Caco-2 (cell line): ENCODE measurements at regions not wholly inside any gene's neighbourhood (a gene's known extent, or its start where the extent isn't known, plus 50 kb on each side); places are given as distances from the start of the nearest gene placed in this dataset.

Source experiments
- BruUV-seq: library from RNA; stranded (reverse); fragments of 400-500 nt; replicated peaks from 2 replicates; lab custom pipeline; 2021; lab: Mats Ljungman, UMichigan
- CTCF ChIA-PET: fragments of 300-600 bp; sonication (Branson Sonifier 250); formaldehyde crosslinking; loops from one replicate; lab custom pipeline; 2022; ENCODE audit warnings: antibody characterized with exemption; lab: Charles Lee
- POLR2A ChIA-PET: fragments of 300-600 bp; sonication (Branson Sonifier 250); formaldehyde crosslinking; loops from one replicate; lab custom pipeline; 2022; ENCODE audit warnings: antibody characterized with exemption; lab: Charles Lee
- DNase-seq, 2 experiments: peaks; one replicate each; pipeline versions ENCODE4 v3.0.0 to v3.0.0-alpha.2; 2020 to 2022
- H3K27me3 ChIP-seq: replicated peaks from 2 replicates; pipeline ENCODE4 v1.6.0; 2011; ENCODE audit warnings: low read length; ENCODE audit not compliant: control insufficient read depth, insufficient read depth
- H3K36me3 ChIP-seq: 2 replicates; pipeline ENCODE4 v1.5.1; 2011; ENCODE audit warnings: low read length; ENCODE audit not compliant: control insufficient read depth, insufficient read depth
- H3K4me1 ChIP-seq: fragments of 250-450 bp; sonication (Bioruptor Pico); 2 replicates; pipeline ENCODE4 v1.5.1; 2020; ENCODE audit warnings: mild to moderate bottlenecking
- H3K4me3 ChIP-seq: 2 replicates; pipeline ENCODE4 v1.5.1; 2011; ENCODE audit warnings: low read depth, mild to moderate bottlenecking, control low read depth, low read length
- H3K9me3 ChIP-seq: fragments of 250-450 bp; sonication (Bioruptor Pico); 2 replicates; pipeline ENCODE4 v1.5.1; 2020; ENCODE audit warnings: mild to moderate bottlenecking, moderate library complexity
- H3K27ac Mint-ChIP-seq: one replicate; pipeline ENCODE4 v1.8.0; 2022; ENCODE audit warnings: mixed read lengths; ENCODE audit not compliant: unreplicated experiment
- H3K27me3 Mint-ChIP-seq: one replicate; pipeline ENCODE4 v1.8.0; 2022; ENCODE audit warnings: mixed read lengths; ENCODE audit not compliant: insufficient read depth, unreplicated experiment
- H3K36me3 Mint-ChIP-seq: one replicate; pipeline ENCODE4 v1.8.0; 2022; ENCODE audit warnings: mild to moderate bottlenecking, mixed read lengths; ENCODE audit not compliant: insufficient read depth, unreplicated experiment
- H3K4me1 Mint-ChIP-seq: one replicate; pipeline ENCODE4 v1.8.0; 2022; ENCODE audit warnings: low read depth, mixed read lengths; ENCODE audit not compliant: unreplicated experiment
- H3K4me3 Mint-ChIP-seq: one replicate; pipeline ENCODE4 v1.8.0; 2022; ENCODE audit warnings: mild to moderate bottlenecking, moderate library complexity, mixed read lengths; ENCODE audit not compliant: unreplicated experiment
- H3K9me3 Mint-ChIP-seq: one replicate; pipeline ENCODE4 v1.8.0; 2022; ENCODE audit warnings: mixed read lengths; ENCODE audit not compliant: unreplicated experiment
- CTCF ChIP-seq, 2 experiments: fragments of 200-600 bp in 1 of 2; IDR thresholded peaks; 1 replicate in 1 of 2; 2 replicates in 1 of 2; pipeline versions ENCODE4 v1.5.1 to v1.8.0; 2011 to 2022; ENCODE audit warnings: antibody characterized with exemption in 1 of 2, control low read depth in 1 of 2, inconsistent platforms in 1 of 2, low read depth in 1 of 2, low read length in 1 of 2, mild to moderate bottlenecking in 1 of 2, moderate library complexity in 1 of 2; ENCODE audit not compliant: insufficient read depth in 1 of 2, severe bottlenecking in 1 of 2, unreplicated experiment in 1 of 2
- intact Hi-C: fragments of 100-400 bp; cut with micrococcal nuclease; formaldehyde crosslinking; loops from one replicate; pipeline ENCODE4 v1.10.0; 2022; ENCODE audit not compliant: unreplicated experiment

GRCh38 chr2:226664661-226665060 is 135.0 kb downstream of the IRS1 start:
- no TSS peak for BruUV-seq
- Histone ChIP-seq H3K4me1 (no peaks in the 10 kb centered on the region), H3K27me3 (no peaks in the 10 kb centered on the region), H3K9me3 (no peaks in the 10 kb centered on the region), H3K4me3 (no peak overlapping the region), H3K36me3 (no peaks in the 10 kb centered on the region)
- no peak for TF ChIP-seq CTCF (IDR thresholded peaks at IDR 0.05; ENCODE audit: insufficient read depth in 1 of 2, low read depth in 1 of 2, low read length in 1 of 2, severe bottlenecking in 1 of 2, unreplicated experiment in 1 of 2)
- Mint-ChIP-seq H3K4me3 (no peak overlapping the region), H3K4me1 (peaks cover 7% of the 10 kb centered on the region), H3K27ac (no peak overlapping the region), H3K9me3 (peaks cover 8% of the 10 kb centered on the region), H3K27me3 (no peaks in the 10 kb centered on the region), H3K36me3 (no peaks in the 10 kb centered on the region)
- no peak for DNase-seq
- intact Hi-C loops = no loop called here
- ChIA-PET CTCF (no interaction called here), POLR2A (no interaction called here)

- BruUV-seq = no TSS peak
- no peaks in the 10 kb centered on the region for H3K9me3 ChIP-seq
- no peaks in the 10 kb centered on the region for H3K27me3 Mint-ChIP-seq
- ChIA-PET POLR2A (no interaction called here), CTCF (no interaction called here)
- no peak overlapping the region for H3K4me3 Mint-ChIP-seq
- H3K4me1 Mint-ChIP-seq = peaks cover 7% of the 10 kb centered on the region
- H3K27ac Mint-ChIP-seq = no peak overlapping the region
- H3K27me3 ChIP-seq = no peaks in the 10 kb centered on the region
- peaks cover 8% of the 10 kb centered on the region for H3K9me3 Mint-ChIP-seq
- H3K4me3 ChIP-seq = no peak overlapping the region
- no peak for TF ChIP-seq CTCF (IDR thresholded peaks at IDR 0.05; ENCODE audit: insufficient read depth in 1 of 2, low read depth in 1 of 2, low read length in 1 of 2, severe bottlenecking in 1 of 2, unreplicated experiment in 1 of 2)
- intact Hi-C loops = no loop called here
- H3K36me3 Mint-ChIP-seq = no peaks in the 10 kb centered on the region
- DNase-seq = no peak
- H3K36me3 ChIP-seq = no peaks in the 10 kb centered on the region
- H3K4me1 ChIP-seq = no peaks in the 10 kb centered on the region
These were observed 135.5 kb downstream of the IRS1 start for GRCh38 chr2:226664140-226664539.

GRCh38 chr2:226661789-226662545 is 137.7 kb downstream of the IRS1 start:
- no peaks in the 10 kb centered on the region for H3K27me3 Mint-ChIP-seq
- CTCF ChIA-PET = no interaction called here
- H3K36me3 Mint-ChIP-seq = no peaks in the 10 kb centered on the region
- TF ChIP-seq CTCF (IDR thresholded peaks at IDR 0.05; ENCODE audit: insufficient read depth in 1 of 2, low read depth in 1 of 2, low read length in 1 of 2, severe bottlenecking in 1 of 2, unreplicated experiment in 1 of 2) = no peak
- Histone ChIP-seq H3K4me1 (no peaks in the 10 kb centered on the region), H3K4me3 (no peak overlapping the region), H3K27me3 (no peaks in the 10 kb centered on the region), H3K9me3 (no peaks in the 10 kb centered on the region), H3K36me3 (no peaks in the 10 kb centered on the region)
- no peak for DNase-seq
- POLR2A ChIA-PET = no interaction called here
- intact Hi-C loops = no loop called here
- H3K4me3 Mint-ChIP-seq = no peak overlapping the region
- no peak overlapping the region for H3K27ac Mint-ChIP-seq
- no peaks in the 10 kb centered on the region for H3K9me3 Mint-ChIP-seq
- peaks cover 7% of the 10 kb centered on the region for H3K4me1 Mint-ChIP-seq
- no TSS peak for BruUV-seq
